WTC11 (cell line): ENCODE measurements at regions not wholly inside any gene's neighbourhood (a gene's known extent, or its start where the extent isn't known, plus 50 kb on each side); places are given as distances from the start of the nearest gene placed in this dataset.

ENCODE experiments used
- ATF1 ChIP-seq: sonication (generic); formaldehyde crosslinking; IDR thresholded peaks from 2 replicates; pipeline ENCODE4 v1.8.1; 2023; ENCODE audit warnings: mild to moderate bottlenecking, moderate library complexity, missing genetic modification reagents
- ATF6 ChIP-seq: sonication (generic); formaldehyde crosslinking; IDR thresholded peaks from 2 replicates; pipeline ENCODE4 v1.8.1; 2023; ENCODE audit warnings: mild to moderate bottlenecking, missing genetic modification reagents
- CBFB ChIP-seq: sonication (generic); formaldehyde crosslinking; IDR thresholded peaks from 2 replicates; pipeline ENCODE4 v1.8.1; 2022; ENCODE audit warnings: mild to moderate bottlenecking, low read depth, missing genetic modification reagents
- CREB1 ChIP-seq: sonication (generic); formaldehyde crosslinking; IDR thresholded peaks from 2 replicates; pipeline ENCODE4 v1.8.0; 2023; ENCODE audit warnings: mild to moderate bottlenecking, missing genetic modification reagents
- CTCF ChIP-seq: fragments of 200-600 bp; IDR thresholded peaks from 2 replicates; pipeline ENCODE4 v1.8.0; 2022; ENCODE audit warnings: antibody characterized with exemption
- IRF1 ChIP-seq: sonication (generic); formaldehyde crosslinking; IDR thresholded peaks from 2 replicates; pipeline ENCODE4 v1.8.0; 2023; ENCODE audit warnings: missing genetic modification reagents
- IRF2 ChIP-seq: sonication (generic); formaldehyde crosslinking; IDR thresholded peaks from 2 replicates; pipeline ENCODE4 v1.8.0; 2022; ENCODE audit warnings: low read depth, missing genetic modification reagents, borderline replicate concordance
- MAX ChIP-seq: sonication (generic); formaldehyde crosslinking; IDR thresholded peaks from 2 replicates; pipeline ENCODE4 v1.8.0; 2022; ENCODE audit warnings: mild to moderate bottlenecking, missing genetic modification reagents
- NR3C1 ChIP-seq: sonication (generic); formaldehyde crosslinking; conservative IDR thresholded peaks from 2 replicates; pipeline ENCODE4 v1.8.1; 2023; ENCODE audit warnings: low read depth, mild to moderate bottlenecking, missing genetic modification reagents
- ZNF121 ChIP-seq: sonication (generic); formaldehyde crosslinking; IDR thresholded peaks from 2 replicates; pipeline ENCODE4 v1.8.0; 2023; ENCODE audit warnings: missing genetic modification reagents
- ZNF512 ChIP-seq: sonication (generic); formaldehyde crosslinking; IDR thresholded peaks from 2 replicates; pipeline ENCODE4 v1.8.1; 2022; ENCODE audit warnings: missing genetic modification reagents, borderline replicate concordance

- TF ChIP-seq IRF1, result no peak
- no peak for TF ChIP-seq IRF2 (CRISPR knock-in tag)
- no peak for TF ChIP-seq ATF6 (CRISPR knock-in tag)
- TF ChIP-seq NR3C1 (CRISPR knock-in tag), result no peak
- no peak for TF ChIP-seq CTCF
- TF ChIP-seq ZNF121, result no peak
- no peak for TF ChIP-seq ZNF512 (CRISPR knock-in tag)
- TF ChIP-seq CBFB (CRISPR knock-in tag), result no peak
- TF ChIP-seq ATF1, result no peak
- TF ChIP-seq CREB1 (CRISPR knock-in tag), result no peak
- TF ChIP-seq MAX (CRISPR knock-in tag), result no peak
These were observed 644.3 kb downstream of the ACTL7B start for GRCh38 chr9:108211411-108211955.
